K562 (cell line): ENCODE measurements at regions not wholly inside any gene's neighbourhood (a gene's known extent, or its start where the extent isn't known, plus 50 kb on each side); places are given as distances from the start of the nearest gene placed in this dataset.

ENCODE experiments used
- ATAC-seq: fragments of 200-7000 bp; cut with Tn5 transposase; 3 replicates; pipeline ENCODE4 v1.9.1; 2020; ENCODE audit warnings: moderate library complexity
- BruUV-seq: library from RNA; stranded (reverse); fragments of 400-500 nt; replicated peaks from 2 replicates; lab custom pipeline; 2021; lab: Mats Ljungman, UMichigan
- CTCF ChIA-PET: fragments of 300-600 bp; formaldehyde crosslinking; extraction: SDS; loops from one replicate; lab custom pipeline; 2021; ENCODE audit warnings: low intra/inter-chr PET ratio; lab: Yijun Ruan, JAX
- POLR2A ChIA-PET: fragments of 300-600, 350-650 bp; sonication (Branson Sonifier 250); formaldehyde crosslinking; extraction: SDS; loops from one replicate; lab custom pipeline; 2021; ENCODE audit warnings: antibody characterized with exemption, inconsistent platforms; lab: Yijun Ruan, JAX
- DNase-seq, 4 experiments: peaks; one replicate each; pipeline versions ENCODE4 v3.0.0 to v3.0.0-alpha.2; 2011 to 2018; ENCODE audit warnings: low spot score in 3 of 4, mixed read lengths in 3 of 4; ENCODE audit errors: extremely low read depth in 1 of 4
- FAIRE-seq: peaks from 2 replicates; lab custom pipeline; 2011; peaks lifted over from hg19 to GRCh38; lab: Jason Lieb, UNC
- H2AFZ ChIP-seq: 2 replicates; pipeline ENCODE4 v1.6.0; 2011; ENCODE audit warnings: low read depth, low read length, control low read depth, inconsistent platforms
- H3K27ac ChIP-seq: fragments of 200-600 bp; 3 replicates; pipeline ENCODE4 v1.8.0; 2011; ENCODE audit warnings: low read depth, mild to moderate bottlenecking, control low read depth, inconsistent platforms, low read length, moderate library complexity, mixed read lengths; ENCODE audit errors: extremely low read depth
- H3K27me3 ChIP-seq, 2 experiments: fragments of 300-600 bp in 1 of 2; 2 replicates in 1 of 2; 3 replicates in 1 of 2; pipeline versions ENCODE4 v1.6.0 to v1.8.0; 2011; ENCODE audit warnings: inconsistent platforms in 2 of 2, low read length in 2 of 2, mild to moderate bottlenecking in 1 of 2, mixed read lengths in 1 of 2, moderate library complexity in 1 of 2; ENCODE audit not compliant: control insufficient read depth in 2 of 2, insufficient read depth in 2 of 2
- H3K36me3 ChIP-seq: fragments of 300-600 bp; 3 replicates; pipeline ENCODE4 v1.8.0; 2011; ENCODE audit warnings: mild to moderate bottlenecking, low read length, inconsistent platforms; ENCODE audit not compliant: control insufficient read depth, insufficient read depth
- H3K4me1 ChIP-seq, 2 experiments: fragments of 200-600 bp in 1 of 2; replicated peaks in 1 of 2; 2 replicates in 1 of 2; 3 replicates in 1 of 2; pipeline versions ENCODE4 v1.5.1 to v1.8.0; 2011; ENCODE audit warnings: inconsistent platforms in 2 of 2, low read length in 2 of 2, mild to moderate bottlenecking in 1 of 2, mixed read lengths in 1 of 2, moderate library complexity in 1 of 2; ENCODE audit not compliant: control insufficient read depth in 2 of 2, insufficient read depth in 2 of 2
- H3K4me2 ChIP-seq: 2 replicates; pipeline ENCODE4 v1.6.1; 2011; ENCODE audit warnings: low read length, control low read depth, inconsistent platforms, mixed read lengths; ENCODE audit not compliant: insufficient read depth
- H3K4me3 ChIP-seq: fragments of 200-600 bp; sonication (generic), shearing (Covaris generic); 2 replicates; pipeline ENCODE4 v1.5.1; 2016; ENCODE audit warnings: control low read depth, inconsistent platforms
- H3K79me2 ChIP-seq: fragments of 200-600 bp; 3 replicates; pipeline ENCODE4 v1.8.0; 2011; ENCODE audit warnings: low read length, inconsistent platforms; ENCODE audit not compliant: control insufficient read depth, insufficient read depth
- H3K9ac ChIP-seq, 2 experiments: 2 replicates each; pipeline versions ENCODE4 v1.6.0 to v1.6.1; 2011; ENCODE audit warnings: low read depth in 2 of 2, low read length in 2 of 2, control low read depth in 1 of 2, inconsistent platforms in 1 of 2, mild to moderate bottlenecking in 1 of 2, mixed read lengths in 1 of 2; ENCODE audit not compliant: insufficient read depth in 1 of 2
- H3K9me1 ChIP-seq: one replicate; pipeline ENCODE4 v1.6.0; 2011; ENCODE audit warnings: inconsistent platforms, mild to moderate bottlenecking, low read length, moderate library complexity; ENCODE audit not compliant: control insufficient read depth, insufficient read depth
- H3K9me3 ChIP-seq: replicated peaks from 2 replicates; pipeline ENCODE4 v1.5.1; 2011; ENCODE audit warnings: low read depth, low read length, inconsistent platforms; ENCODE audit not compliant: control insufficient read depth, insufficient read depth
- H4K20me1 ChIP-seq: replicated peaks from 2 replicates; pipeline ENCODE4 v1.6.1; 2011; ENCODE audit warnings: low read length, inconsistent platforms, mixed read lengths; ENCODE audit not compliant: control insufficient read depth, insufficient read depth
- CREBBP ChIP-seq: IDR thresholded peaks from one replicate; pipeline ENCODE4 v1.6.1; 2012; ENCODE audit warnings: low read depth, mild to moderate bottlenecking, control low read depth, inconsistent platforms, low read length
- FOXA1 ChIP-seq: fragments of 450-650 bp; IDR thresholded peaks from 2 replicates; pipeline ENCODE4 v1.6.1; 2016; ENCODE audit warnings: mild to moderate bottlenecking, borderline replicate concordance
- JUND ChIP-seq, 2 experiments: IDR thresholded peaks; 2 replicates in 1 of 2; 3 replicates in 1 of 2; pipeline ENCODE4 v1.6.1; 2011; ENCODE audit warnings: borderline replicate concordance in 2 of 2, low read depth in 2 of 2, low read length in 2 of 2, improper control_type of control experiment in 1 of 2, missing biosample characterization in 1 of 2, missing genetic modification characterization in 1 of 2, missing genetic modification reagents in 1 of 2
- MCM2 ChIP-seq: fragments of 450-650 bp; IDR thresholded peaks from 2 replicates; pipeline ENCODE4 v1.6.1; 2017; ENCODE audit warnings: low read depth, mild to moderate bottlenecking
- SPI1 ChIP-seq: IDR thresholded peaks from 2 replicates; pipeline ENCODE4 v1.6.1; 2011; ENCODE audit warnings: low read depth, low read length, control low read depth, borderline replicate concordance
- TCF7L2 ChIP-seq: fragments of 150-350 bp; IDR thresholded peaks from 2 replicates; pipeline ENCODE4 v1.6.1; 2016; ENCODE audit warnings: low read depth, mild to moderate bottlenecking, low read length, moderate library complexity
- TEAD2 ChIP-seq: fragments of 450-650 bp; IDR thresholded peaks from 2 replicates; pipeline ENCODE4 v1.6.1; 2016; ENCODE audit warnings: missing genetic modification characterization, control low read depth, missing compliant biosample characterization
- TFAM ChIP-seq: fragments of 250-450 bp; sonication (Bioruptor Pico); conservative IDR thresholded peaks from 2 replicates; pipeline ENCODE4 v1.5.0; 2021; ENCODE audit warnings: mild to moderate bottlenecking, moderate library complexity
- ZBED1 ChIP-seq: IDR thresholded peaks from 2 replicates; pipeline ENCODE4 v1.6.1; 2014
- ZC3H11A ChIP-seq: IDR thresholded peaks from 2 replicates; pipeline ENCODE4 v1.6.1; 2012; ENCODE audit warnings: low read depth, low read length, improper control_type of control experiment
- ZNF347 ChIP-seq: fragments of 450-650 bp; formaldehyde crosslinking; IDR thresholded peaks from 2 replicates; pipeline ENCODE4 v1.4.0; 2020; ENCODE audit warnings: low read depth, mild to moderate bottlenecking, moderate library complexity
- ZNF354B ChIP-seq: fragments of 250-450 bp; sonication (Bioruptor Pico); IDR thresholded peaks from 2 replicates; pipeline ENCODE4 v1.4.0; 2020
- ZZZ3 ChIP-seq: fragments of 450-650 bp; IDR thresholded peaks from 2 replicates; pipeline ENCODE4 v1.6.1; 2016; ENCODE audit warnings: antibody characterized with exemption, mild to moderate bottlenecking, moderate library complexity
- WGBS: fragments of 100-300 bp; shearing (Covaris generic); methylation state at CpG from one replicate; pipeline ENCODE4 v1.1.6; 2016; ENCODE audit warnings: low coverage, mixed read lengths; ENCODE audit not compliant: insufficient coverage; ENCODE audit errors: missing lambda C conversion rate; 5-methylcytosine and 5-hydroxymethylcytosine counted together
- in situ Hi-C: fragments of 300-500 bp; cut with MboI; formaldehyde crosslinking; loops from 4 replicates; pipeline ENCODE4 v1.15.0; 2018; ENCODE audit warnings: inconsistent platforms, mixed read lengths
- intact Hi-C: fragments of 100-400 bp; cut with micrococcal nuclease; formaldehyde crosslinking; loops from 2 replicates; pipeline ENCODE4 v1.14.2; 2022
- TF ChIP-seq, protein P1 (sequence below): fragments of 250-450 bp; sonication (Bioruptor Pico); IDR thresholded peaks from 2 replicates; pipeline ENCODE4 v1.5.0; 2021; ENCODE audit warnings: mild to moderate bottlenecking, moderate library complexity
- TF ChIP-seq, protein P2 (sequence below): fragments of 450-650 bp; IDR thresholded peaks from 2 replicates; pipeline ENCODE4 v1.6.1; 2014; ENCODE audit warnings: low read depth, mild to moderate bottlenecking, moderate library complexity, borderline replicate concordance
- TF ChIP-seq, protein P3 (sequence below), 2 experiments: fragments of 450-650 bp in 1 of 2; IDR thresholded peaks; 2 replicates each; pipeline ENCODE4 v1.6.1; 2011 to 2017; ENCODE audit warnings: low read depth in 2 of 2, antibody characterized with exemption in 1 of 2, borderline replicate concordance in 1 of 2, low read length in 1 of 2, mild to moderate bottlenecking in 1 of 2, mixed read lengths in 1 of 2; ENCODE audit not compliant: control insufficient read depth in 1 of 2

DNA sequence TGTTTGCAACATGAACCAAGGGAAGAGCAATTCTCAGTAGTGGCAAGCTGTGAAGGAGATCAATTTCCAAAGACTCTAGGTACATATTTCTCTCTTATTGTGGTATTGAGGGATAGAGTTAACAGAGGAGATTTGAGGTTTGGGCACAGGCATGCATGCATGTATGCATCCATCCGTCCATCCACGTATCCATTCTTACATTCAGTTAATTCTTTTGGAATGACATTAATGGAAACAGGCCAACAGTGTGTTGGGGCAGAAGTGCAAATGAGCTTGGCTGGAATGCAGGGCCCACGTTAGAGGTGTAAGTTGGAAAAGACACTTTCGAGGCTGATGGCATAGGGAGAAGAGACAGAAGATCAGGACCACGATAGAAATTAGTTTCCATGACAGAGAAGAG is 216.9 kb upstream of the PELI2 start:
- ChIA-PET POLR2A (interaction anchor here (1.3 kb wide), 1 partner anchor 14 kb away, joined by 3 read pairs; no protein-coding TSS in a partner anchor), CTCF (no interaction called here)
- intact Hi-C loops: no loop called here
- H2AFZ ChIP-seq: no peak overlapping the region
- no peaks in the 10 kb centered on the region for H3K36me3 ChIP-seq
- no peaks in the 10 kb centered on the region for H4K20me1 ChIP-seq
- no peaks in the 10 kb centered on the region for H3K9me1 ChIP-seq
- no peaks in the 10 kb centered on the region for H3K27me3 ChIP-seq
- no TSS peak for BruUV-seq
- H3K79me2 ChIP-seq: no peaks in the 10 kb centered on the region
- H3K9me3 ChIP-seq: no peaks in the 10 kb centered on the region
- WGBS: 0% methylated on average over 5 of the region's 5 CpGs
- H3K4me3 ChIP-seq: no peak overlapping the region
- no peak overlapping the region for H3K9ac ChIP-seq
- no peaks in the 10 kb centered on the region for H3K4me1 ChIP-seq
- ATAC-seq (no peak), DNase-seq (no peak), FAIRE-seq (no peak)
- in situ Hi-C loops: no loop called here
- H3K4me2 ChIP-seq: no peak overlapping the region
- H3K27ac ChIP-seq: no peak overlapping the region
- TF ChIP-seq JUND (IDR thresholded peaks at IDR 0.05; ENCODE audit: borderline replicate concordance, low read depth, low read length): no peak
- TF ChIP-seq JUND (tag; IDR thresholded peaks at IDR 0.05; ENCODE audit: borderline replicate concordance, low read depth, low read length): no peak
- no peak for TF ChIP-seq CREBBP
- TF ChIP-seq TFAM (CRISPR knock-in tag): no peak
- TF ChIP-seq ZBED1: no peak
- TF ChIP-seq TCF7L2: no peak
- TF ChIP-seq MCM2: no peak
- TF ChIP-seq, protein P1, sequence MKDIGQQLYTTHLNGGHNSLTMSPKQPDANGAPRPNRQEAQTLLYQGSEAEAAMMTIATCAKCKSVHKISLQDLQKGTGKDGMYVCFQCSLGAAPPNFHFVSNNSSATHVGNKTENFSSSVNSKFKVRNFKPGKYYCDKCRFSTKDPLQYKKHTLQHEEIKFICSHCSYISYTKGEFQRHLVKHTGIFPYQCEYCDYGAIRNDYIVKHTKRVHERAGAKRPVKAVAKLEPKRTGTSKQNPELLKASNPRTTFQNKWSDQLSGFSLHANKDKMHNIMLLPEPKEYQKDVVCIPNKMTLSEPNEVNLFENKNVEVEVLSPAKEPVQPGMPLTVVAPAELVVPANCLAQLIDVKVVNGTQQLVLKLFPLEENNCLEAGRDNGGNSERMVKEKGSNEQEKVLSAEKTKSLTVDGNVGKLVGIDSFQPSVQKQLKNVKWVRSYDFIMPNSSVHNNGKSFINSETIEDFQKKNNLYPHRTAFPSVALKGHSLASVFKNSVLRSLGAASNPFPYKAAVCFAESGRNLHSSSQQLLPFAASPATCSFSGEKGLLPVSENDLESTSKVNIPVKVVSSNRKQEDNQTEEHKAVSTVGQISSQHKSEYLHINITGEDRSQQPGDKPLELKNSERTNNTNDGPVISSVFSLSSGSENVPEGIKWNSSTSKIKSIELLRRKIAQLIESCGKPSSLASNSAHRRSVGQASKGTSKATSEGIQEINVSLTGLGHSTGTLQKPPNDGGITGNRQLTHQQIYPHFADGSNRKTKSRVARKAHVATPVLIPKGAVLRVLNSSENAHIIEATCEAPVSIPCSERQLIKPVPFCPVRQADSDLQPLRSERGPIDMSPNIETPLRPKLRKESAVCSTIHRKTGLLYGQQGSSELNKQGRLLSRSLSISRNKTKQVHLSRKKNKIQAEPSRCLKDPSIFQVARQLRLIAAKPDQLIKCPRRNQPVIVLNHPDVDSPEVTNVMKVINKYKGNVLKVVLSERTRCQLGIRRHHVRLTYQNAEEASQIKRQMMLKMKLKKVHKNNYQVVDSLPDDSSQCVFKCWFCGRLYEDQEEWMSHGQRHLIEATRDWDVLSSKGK (CRISPR knock-in tag): no peak
- no peak for TF ChIP-seq ZNF354B (CRISPR knock-in tag)
- no peak for TF ChIP-seq ZNF347
- no peak for TF ChIP-seq ZC3H11A
- TF ChIP-seq, protein P2, sequence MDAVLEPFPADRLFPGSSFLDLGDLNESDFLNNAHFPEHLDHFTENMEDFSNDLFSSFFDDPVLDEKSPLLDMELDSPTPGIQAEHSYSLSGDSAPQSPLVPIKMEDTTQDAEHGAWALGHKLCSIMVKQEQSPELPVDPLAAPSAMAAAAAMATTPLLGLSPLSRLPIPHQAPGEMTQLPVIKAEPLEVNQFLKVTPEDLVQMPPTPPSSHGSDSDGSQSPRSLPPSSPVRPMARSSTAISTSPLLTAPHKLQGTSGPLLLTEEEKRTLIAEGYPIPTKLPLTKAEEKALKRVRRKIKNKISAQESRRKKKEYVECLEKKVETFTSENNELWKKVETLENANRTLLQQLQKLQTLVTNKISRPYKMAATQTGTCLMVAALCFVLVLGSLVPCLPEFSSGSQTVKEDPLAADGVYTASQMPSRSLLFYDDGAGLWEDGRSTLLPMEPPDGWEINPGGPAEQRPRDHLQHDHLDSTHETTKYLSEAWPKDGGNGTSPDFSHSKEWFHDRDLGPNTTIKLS: no peak
- no peak for TF ChIP-seq FOXA1
- TF ChIP-seq, protein P3, sequence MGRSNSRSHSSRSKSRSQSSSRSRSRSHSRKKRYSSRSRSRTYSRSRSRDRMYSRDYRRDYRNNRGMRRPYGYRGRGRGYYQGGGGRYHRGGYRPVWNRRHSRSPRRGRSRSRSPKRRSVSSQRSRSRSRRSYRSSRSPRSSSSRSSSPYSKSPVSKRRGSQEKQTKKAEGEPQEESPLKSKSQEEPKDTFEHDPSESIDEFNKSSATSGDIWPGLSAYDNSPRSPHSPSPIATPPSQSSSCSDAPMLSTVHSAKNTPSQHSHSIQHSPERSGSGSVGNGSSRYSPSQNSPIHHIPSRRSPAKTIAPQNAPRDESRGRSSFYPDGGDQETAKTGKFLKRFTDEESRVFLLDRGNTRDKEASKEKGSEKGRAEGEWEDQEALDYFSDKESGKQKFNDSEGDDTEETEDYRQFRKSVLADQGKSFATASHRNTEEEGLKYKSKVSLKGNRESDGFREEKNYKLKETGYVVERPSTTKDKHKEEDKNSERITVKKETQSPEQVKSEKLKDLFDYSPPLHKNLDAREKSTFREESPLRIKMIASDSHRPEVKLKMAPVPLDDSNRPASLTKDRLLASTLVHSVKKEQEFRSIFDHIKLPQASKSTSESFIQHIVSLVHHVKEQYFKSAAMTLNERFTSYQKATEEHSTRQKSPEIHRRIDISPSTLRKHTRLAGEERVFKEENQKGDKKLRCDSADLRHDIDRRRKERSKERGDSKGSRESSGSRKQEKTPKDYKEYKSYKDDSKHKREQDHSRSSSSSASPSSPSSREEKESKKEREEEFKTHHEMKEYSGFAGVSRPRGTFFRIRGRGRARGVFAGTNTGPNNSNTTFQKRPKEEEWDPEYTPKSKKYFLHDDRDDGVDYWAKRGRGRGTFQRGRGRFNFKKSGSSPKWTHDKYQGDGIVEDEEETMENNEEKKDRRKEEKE (IDR thresholded peaks at IDR 0.05; ENCODE audit: borderline replicate concordance in 1 of 2, control insufficient read depth in 1 of 2, low read depth in 2 of 2, low read length in 1 of 2): no peak
- no peak for TF ChIP-seq ZZZ3
- no peak for TF ChIP-seq TEAD2
- no peak for TF ChIP-seq SPI1
